HL-60/S4 (cell line): ENCODE measurements at regions not wholly inside any gene's neighbourhood (a gene's known extent, or its start where the extent isn't known, plus 50 kb on each side); places are given as distances from the start of the nearest gene placed in this dataset.

Experiments used
- in situ Hi-C: fragments of 300-500 bp; cut with MboI; formaldehyde crosslinking; loops from 2 replicates; pipeline ENCODE4 v1.14.3; 2022; ENCODE audit warnings: low sequenced_read_pairs

- in situ Hi-C loops, result no loop called here
Observed at GRCh38 chr13:47005756-47006414, 109.0 kb upstream of the HTR2A start.

GRCh38 chr13:47004540-47004939 is 107.7 kb upstream of the HTR2A start:
- in situ Hi-C loops, result no loop called here

- in situ Hi-C loops, result no loop called here
Observed at GRCh38 chr13:47004027-47004426, 107.2 kb upstream of the HTR2A start.

GRCh38 chr13:47000165-47000564 is 103.3 kb upstream of the HTR2A start:
- in situ Hi-C loops, result no loop called here

GRCh38 chr13:46996316-46997030 is 99.6 kb upstream of the HTR2A start:
- in situ Hi-C loops, result no loop called here

- in situ Hi-C loops, result no loop called here
Observed at GRCh38 chr13:46995874-46996273, 99.0 kb upstream of the HTR2A start.

- in situ Hi-C loops, result no loop called here
Observed at GRCh38 chr13:46994492-46994891, 97.6 kb upstream of the HTR2A start.

GRCh38 chr13:46992383-46992952 is 95.6 kb upstream of the HTR2A start:
- in situ Hi-C loops, result no loop called here

GRCh38 chr13:46983881-46984280 is 87.0 kb upstream of the HTR2A start:
- in situ Hi-C loops, result no loop called here

GRCh38 chr13:46982856-46983582 is 86.2 kb upstream of the HTR2A start:
- in situ Hi-C loops, result no loop called here

- in situ Hi-C loops, result no loop called here
Observed at GRCh38 chr13:46975173-46975572, 78.3 kb upstream of the HTR2A start.

- in situ Hi-C loops, result no loop called here
Observed at GRCh38 chr13:46968450-46968849, 71.6 kb upstream of the HTR2A start.

- in situ Hi-C loops, result no loop called here
Observed at GRCh38 chr13:46964789-46965527, 68.1 kb upstream of the HTR2A start.

- in situ Hi-C loops, result no loop called here
Observed at GRCh38 chr13:46963904-46964303, 67.1 kb upstream of the HTR2A start.

GRCh38 chr13:46962281-46962941 is 65.6 kb upstream of the HTR2A start:
- in situ Hi-C loops, result no loop called here

GRCh38 chr13:46961719-46962118 is 64.9 kb upstream of the HTR2A start:
- in situ Hi-C loops, result no loop called here

- in situ Hi-C loops, result no loop called here
Observed at GRCh38 chr13:46953941-46954340, 57.1 kb upstream of the HTR2A start.

GRCh38 chr13:46953331-46953730 is 56.5 kb upstream of the HTR2A start:
- in situ Hi-C loops, result no loop called here

- in situ Hi-C loops, result no loop called here
Observed at GRCh38 chr13:46951516-46951915, 54.7 kb upstream of the HTR2A start.

GRCh38 chr13:46949211-46949610 is 52.4 kb upstream of the HTR2A start:
- in situ Hi-C loops, result no loop called here
